PC-3 (cell line): ENCODE measurements at regions not wholly inside any gene's neighbourhood (a gene's known extent, or its start where the extent isn't known, plus 50 kb on each side); places are given as distances from the start of the nearest gene placed in this dataset.

Experiments
- EZH2 ChIP-seq: fragments of 300-600 bp; sonication (generic); IDR thresholded peaks from one replicate; pipeline ENCODE4 v1.6.1; 2017; ENCODE audit warnings: antibody characterized with exemption, mild to moderate bottlenecking, low read length; ENCODE audit not compliant: unreplicated experiment
- EZH2phosphoT487 ChIP-seq: fragments of 300-600 bp; sonication (generic); IDR thresholded peaks from 2 replicates; pipeline ENCODE4 v1.6.1; 2018; ENCODE audit warnings: mild to moderate bottlenecking, antibody characterized with exemption, low read length, borderline replicate concordance
- TF ChIP-seq, protein P1 (sequence below): fragments of 300-600 bp; sonication (generic); conservative IDR thresholded peaks from 2 replicates; pipeline ENCODE4 v1.5.1; 2017; ENCODE audit warnings: antibody characterized with exemption, low read depth, mild to moderate bottlenecking, low read length

DNA sequence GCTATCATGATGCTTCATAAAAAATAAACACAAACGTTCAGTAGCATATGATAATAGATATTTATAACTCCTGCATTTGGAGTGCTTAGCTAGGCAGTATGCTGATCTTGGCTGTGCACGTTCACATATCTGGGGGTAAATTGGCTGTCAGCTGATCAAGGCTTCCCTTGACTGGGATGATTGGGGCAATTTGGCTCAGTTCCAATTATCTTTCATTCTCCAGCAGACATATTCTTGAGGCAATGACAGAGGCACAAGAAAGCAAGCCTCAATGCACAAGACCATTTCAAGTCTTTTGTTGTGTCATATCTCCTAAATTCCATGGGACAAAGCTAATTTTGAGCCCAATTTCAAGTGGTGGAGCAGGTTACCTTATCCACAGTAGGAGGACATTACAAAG lies 142.0 kb downstream of the DLEU7 start:
- TF ChIP-seq, protein P1, sequence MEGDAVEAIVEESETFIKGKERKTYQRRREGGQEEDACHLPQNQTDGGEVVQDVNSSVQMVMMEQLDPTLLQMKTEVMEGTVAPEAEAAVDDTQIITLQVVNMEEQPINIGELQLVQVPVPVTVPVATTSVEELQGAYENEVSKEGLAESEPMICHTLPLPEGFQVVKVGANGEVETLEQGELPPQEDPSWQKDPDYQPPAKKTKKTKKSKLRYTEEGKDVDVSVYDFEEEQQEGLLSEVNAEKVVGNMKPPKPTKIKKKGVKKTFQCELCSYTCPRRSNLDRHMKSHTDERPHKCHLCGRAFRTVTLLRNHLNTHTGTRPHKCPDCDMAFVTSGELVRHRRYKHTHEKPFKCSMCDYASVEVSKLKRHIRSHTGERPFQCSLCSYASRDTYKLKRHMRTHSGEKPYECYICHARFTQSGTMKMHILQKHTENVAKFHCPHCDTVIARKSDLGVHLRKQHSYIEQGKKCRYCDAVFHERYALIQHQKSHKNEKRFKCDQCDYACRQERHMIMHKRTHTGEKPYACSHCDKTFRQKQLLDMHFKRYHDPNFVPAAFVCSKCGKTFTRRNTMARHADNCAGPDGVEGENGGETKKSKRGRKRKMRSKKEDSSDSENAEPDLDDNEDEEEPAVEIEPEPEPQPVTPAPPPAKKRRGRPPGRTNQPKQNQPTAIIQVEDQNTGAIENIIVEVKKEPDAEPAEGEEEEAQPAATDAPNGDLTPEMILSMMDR: no peak
- TF ChIP-seq EZH2phosphoT487 (no peak), EZH2 (no peak)
